Upper lobe of left lung (tissue), 6 donors: ENCODE measurements at regions not wholly inside any gene's neighbourhood (a gene's known extent, or its start where the extent isn't known, plus 50 kb on each side); places are given as distances from the start of the nearest gene placed in this dataset.

Source experiments
- ATAC-seq, 2 donors: fragments of 200-7000 bp; cut with Tn5 transposase; one replicate each; pipeline ENCODE4 v1.9.1; 2022; ENCODE audit warnings: mild to moderate bottlenecking in 2 of 2, moderate library complexity in 2 of 2; ENCODE audit not compliant: low FRiP score in 2 of 2
- DNase-seq, 2 donors: peaks; one replicate each; pipeline ENCODE4 v3.0.0-alpha.2; 2019 to 2020
- H3K27ac ChIP-seq, 4 donors: fragments of 200-600 bp; sonication (generic); one replicate each; pipeline ENCODE4 v1.5.1; 2016 to 2019
- H3K27me3 ChIP-seq, 4 donors: fragments of 200-600 bp; sonication (generic); one replicate each; pipeline ENCODE4 v1.5.1; 2017 to 2019
- H3K36me3 ChIP-seq, 4 donors: fragments of 200-600 bp; sonication (generic); one replicate each; pipeline ENCODE4 v1.5.1; 2016 to 2019
- H3K4me1 ChIP-seq, 4 donors: fragments of 200-600 bp; sonication (generic); one replicate each; pipeline ENCODE4 v1.5.1; 2018 to 2019
- H3K4me3 ChIP-seq, 4 donors: fragments of 200-600 bp; sonication (generic); one replicate each; pipeline ENCODE4 v1.5.1; 2017 to 2019; ENCODE audit warnings: mild to moderate bottlenecking in 2 of 4, moderate library complexity in 1 of 4
- H3K9me3 ChIP-seq, 4 donors: fragments of 200-600 bp; sonication (generic); one replicate each; pipeline ENCODE4 v1.5.1; 2018 to 2019
- CTCF ChIP-seq, 6 experiments: fragments of 450-650 bp in 4 of 6; fragments of 200-600 bp in 2 of 6; sonication (generic) in 2 of 6; IDR thresholded peaks; one replicate each; pipeline ENCODE4 v1.5.1; 2016 to 2019; ENCODE audit warnings: antibody characterized with exemption in 6 of 6
- EP300 ChIP-seq, 4 donors: sonication (generic); formaldehyde crosslinking; IDR thresholded peaks; one replicate each; pipeline ENCODE4 v1.5.1; 2017; ENCODE audit warnings: antibody characterized with exemption in 4 of 4, control low read depth in 2 of 4
- POLR2A ChIP-seq, 4 donors: fragments of 450-650 bp; IDR thresholded peaks; one replicate each; pipeline ENCODE4 v1.5.1; 2016 to 2017; ENCODE audit warnings: antibody characterized with exemption in 4 of 4, mild to moderate bottlenecking in 2 of 4
- POLR2AphosphoS5 ChIP-seq, 2 donors: sonication (generic); formaldehyde crosslinking; IDR thresholded peaks; one replicate each; pipeline ENCODE4 v1.5.1; 2017; ENCODE audit warnings: antibody characterized with exemption in 2 of 2
- WGBS, 2 donors: methylation state at CpG; one replicate each; pipeline ENCODE4 v1.1.5; 2017 to 2018; 5-methylcytosine and 5-hydroxymethylcytosine counted together
- donor health status: DM: no; HTN: no; CAD: no; lungs with moderate emphysema.
- donor health status: DM: no; HTN: yes; CAD: no; lungs with severe emphysema.

GRCh38 chr1:112060261-112060660, 70.8 kb upstream of the KCND3 start:
- no peak for DNase-seq

DNA sequence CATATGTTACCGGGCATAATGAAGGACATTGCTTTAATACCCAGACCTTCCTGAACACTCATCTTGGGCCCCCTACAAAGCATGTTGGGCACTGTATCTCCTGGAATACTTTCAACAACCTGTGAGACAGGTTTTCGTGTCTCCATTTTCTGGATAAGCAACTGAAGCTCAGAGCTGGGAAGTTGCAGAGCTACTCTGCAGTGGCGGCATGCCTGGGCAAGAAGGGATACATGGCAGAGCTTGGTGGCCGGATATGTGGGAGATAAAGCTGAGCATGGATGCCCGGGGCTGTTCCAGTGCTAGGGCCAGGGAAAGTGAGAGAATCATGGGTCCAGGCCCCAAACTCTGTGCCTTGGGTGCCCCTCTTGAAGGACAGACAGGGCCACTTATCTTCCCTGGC, 71.6 kb upstream of the KCND3 start:
- Histone ChIP-seq H3K9me3 (no peaks in the 10 kb centered on the region), H3K36me3 (no peaks in the 10 kb centered on the region), H3K27me3 (no peaks in the 10 kb centered on the region), H3K4me1 (no peaks in the 10 kb centered on the region), H3K4me3 (no peak overlapping the region), H3K27ac (no peak overlapping the region)
- 75 to 94% methylated on average over 5 of the region's 5 CpGs for WGBS, 2 donors
- no peak for ATAC-seq
- TF ChIP-seq POLR2AphosphoS5 (IDR thresholded peaks at IDR 0.05) = no peak
- TF ChIP-seq CTCF (IDR thresholded peaks at IDR 0.05) = no peak
- TF ChIP-seq EP300 (IDR thresholded peaks at IDR 0.05) = no peak
- TF ChIP-seq POLR2A (IDR thresholded peaks at IDR 0.05) = no peak
- DNase-seq = no peak

More at GRCh38 chr1:112060261-112060660, 70.8 kb upstream of the KCND3 start:
- Histone ChIP-seq H3K27ac (no peak overlapping the region), H3K4me3 (no peak overlapping the region), H3K27me3 (no peaks in the 10 kb centered on the region), H3K4me1 (no peaks in the 10 kb centered on the region), H3K36me3 (no peaks in the 10 kb centered on the region), H3K9me3 (no peaks in the 10 kb centered on the region)
- WGBS, 2 donors = 56 to 69% methylated on average over 1 of the region's 1 CpG
- TF ChIP-seq CTCF (IDR thresholded peaks at IDR 0.05) = no peak
- no peak for TF ChIP-seq POLR2A (IDR thresholded peaks at IDR 0.05)
- no peak for TF ChIP-seq EP300 (IDR thresholded peaks at IDR 0.05)
- TF ChIP-seq POLR2AphosphoS5 (IDR thresholded peaks at IDR 0.05) = no peak
- no peak for ATAC-seq

DNA sequence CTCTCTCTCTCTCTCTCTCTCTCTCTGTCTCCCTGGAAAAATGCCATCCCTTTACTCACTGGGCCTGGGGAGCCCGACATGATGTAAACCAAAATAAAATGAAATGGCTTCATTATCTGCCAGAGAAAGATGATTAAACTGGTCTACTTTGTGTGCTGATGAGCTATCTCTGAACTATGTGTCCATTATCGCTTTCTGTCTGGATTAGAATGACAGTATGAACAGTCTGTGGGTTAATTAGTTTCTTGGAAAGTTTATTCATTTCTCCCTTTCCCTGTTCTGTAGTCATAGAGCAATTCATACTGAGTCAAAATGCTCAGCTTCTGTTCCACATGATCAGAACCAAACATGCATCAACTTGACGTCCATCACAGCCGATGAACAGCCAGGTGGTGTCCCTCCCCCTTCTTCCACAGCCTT, 72.4 kb upstream of the KCND3 start:
- H3K9me3 ChIP-seq = no peaks in the 10 kb centered on the region
- H3K27me3 ChIP-seq = no peaks in the 10 kb centered on the region
- ATAC-seq (no peak), DNase-seq (no peak)
- H3K27ac ChIP-seq = no peak overlapping the region
- WGBS, 2 donors = 74 to 80% methylated on average over 4 of the region's 4 CpGs
- H3K36me3 ChIP-seq = no peaks in the 10 kb centered on the region
- H3K4me1 ChIP-seq = no peaks in the 10 kb centered on the region
- no peak overlapping the region for H3K4me3 ChIP-seq
- TF ChIP-seq EP300 (IDR thresholded peaks at IDR 0.05) (no peak), POLR2A (IDR thresholded peaks at IDR 0.05) (no peak), CTCF (IDR thresholded peaks at IDR 0.05) (no peak), POLR2AphosphoS5 (IDR thresholded peaks at IDR 0.05) (no peak)

- H3K4me3 ChIP-seq = no peak overlapping the region
- H3K27me3 ChIP-seq = no peaks in the 10 kb centered on the region
- H3K27ac ChIP-seq = no peak overlapping the region
- 59 to 64% methylated on average over 12 of the region's 12 CpGs for WGBS, 2 donors
- H3K9me3 ChIP-seq = no peaks in the 10 kb centered on the region
- ATAC-seq (no peak), DNase-seq (no peak)
- no peaks in the 10 kb centered on the region for H3K4me1 ChIP-seq
- TF ChIP-seq CTCF (IDR thresholded peaks at IDR 0.05) (no peak), POLR2AphosphoS5 (IDR thresholded peaks at IDR 0.05) (no peak)
- H3K36me3 ChIP-seq = no peaks in the 10 kb centered on the region
These were observed 74.6 kb upstream of the KCND3 start for GRCh38 chr1:112063781-112064728.

DNA sequence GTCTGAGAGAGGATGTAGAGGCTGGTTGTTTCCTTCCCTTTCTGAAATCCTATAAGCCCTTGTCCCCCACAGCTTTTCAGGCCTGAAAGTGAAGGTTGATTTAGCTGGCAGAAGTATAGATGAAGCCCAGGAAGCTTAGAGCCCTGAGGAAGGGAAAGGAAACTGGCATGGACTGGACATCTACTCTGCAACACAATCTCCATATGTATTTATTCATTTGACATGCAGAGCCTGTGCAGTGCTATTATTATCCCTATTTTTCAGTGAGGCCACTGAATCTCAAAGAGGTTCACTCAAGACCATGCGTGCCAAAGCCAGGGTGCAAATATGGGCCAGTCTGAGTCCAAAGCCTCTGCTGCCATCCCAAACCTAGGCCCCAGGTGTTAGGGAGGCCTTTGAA, 78.5 kb upstream of the KCND3 start:
- whole genome bisulfite sequencing, 2 donors = 80 to 92% methylated on average over 1 of the region's 1 CpG
- H3K4me1 ChIP-seq = no peaks in the 10 kb centered on the region
- TF ChIP-seq EP300 (IDR thresholded peaks at IDR 0.05) (no peak), POLR2AphosphoS5 (IDR thresholded peaks at IDR 0.05) (no peak), CTCF (IDR thresholded peaks at IDR 0.05) (no peak), POLR2A (IDR thresholded peaks at IDR 0.05) (no peak)
- H3K4me3 ChIP-seq = no peak overlapping the region
- no peaks in the 10 kb centered on the region for H3K27me3 ChIP-seq
- DNase-seq (no peak), ATAC-seq (no peak)
- H3K27ac ChIP-seq = no peak overlapping the region
- H3K9me3 ChIP-seq = no peaks in the 10 kb centered on the region
- H3K36me3 ChIP-seq = no peaks in the 10 kb centered on the region
